T47D (cell line): ENCODE measurements at regions not wholly inside any gene's neighbourhood (a gene's known extent, or its start where the extent isn't known, plus 50 kb on each side); places are given as distances from the start of the nearest gene placed in this dataset.

ENCODE experiments used
- DNase-seq, 2 experiments: peaks; one replicate each; pipeline versions ENCODE4 v3.0.0 to v3.0.0-alpha.2; 2011 to 2012; ENCODE audit warnings: low read depth in 1 of 2, low spot score in 1 of 2
- JUND ChIP-seq: IDR thresholded peaks from 2 replicates; pipeline ENCODE4 v1.6.1; 2012; ENCODE audit warnings: low read depth
- in situ Hi-C: cut with HindIII; loops from 2 replicates; pipeline ENCODE4 v1.10.0; 2016; ENCODE audit warnings: low sequenced_read_pairs, low pct_unique_long_range_greater_than_20kb

DNA sequence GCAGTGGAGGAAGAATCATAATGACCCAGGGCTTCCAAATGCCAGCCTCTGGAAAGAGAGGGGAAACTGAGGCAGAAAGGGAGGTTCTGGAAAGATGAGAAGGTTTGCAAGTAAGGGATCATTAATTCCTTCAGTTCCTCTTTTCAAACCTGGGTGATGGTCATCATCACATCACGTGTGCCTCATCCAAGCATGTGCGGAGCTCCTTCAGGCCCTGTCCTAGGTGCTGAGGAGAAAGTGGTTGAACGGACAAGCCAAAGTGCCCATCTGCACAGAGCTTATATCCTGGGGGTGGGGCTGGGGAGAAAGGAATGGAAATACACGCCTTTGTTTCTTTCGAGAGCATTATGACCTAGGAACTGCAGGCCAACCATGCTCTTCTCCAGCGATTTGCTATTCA lies 60.2 kb upstream of the AFF3 start:
- in situ Hi-C loops: no loop called here
- no peak for TF ChIP-seq JUND
- DNase-seq: no peak

DNA sequence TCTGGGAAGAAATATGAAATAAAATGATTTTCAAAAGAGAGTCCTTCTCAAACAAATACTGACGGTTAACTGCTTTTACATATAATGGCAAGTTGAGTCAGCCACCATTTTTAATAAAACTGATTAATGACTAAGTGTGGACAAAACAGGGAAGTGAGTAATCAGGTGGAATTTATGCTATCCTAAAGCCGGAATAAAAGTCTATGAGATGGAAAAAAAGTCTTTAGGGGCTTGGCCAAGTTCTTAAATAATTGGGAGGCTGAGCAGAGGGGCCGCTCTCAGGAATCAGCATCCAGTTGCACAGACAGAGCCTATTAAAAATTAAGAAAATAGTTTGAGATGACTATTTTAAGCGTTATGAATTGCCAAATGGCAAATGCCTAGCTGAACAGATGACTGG lies 58.6 kb upstream of the AFF3 start:
- in situ Hi-C loops: no loop called here
- TF ChIP-seq JUND: no peak
- no peak for DNase-seq

DNA sequence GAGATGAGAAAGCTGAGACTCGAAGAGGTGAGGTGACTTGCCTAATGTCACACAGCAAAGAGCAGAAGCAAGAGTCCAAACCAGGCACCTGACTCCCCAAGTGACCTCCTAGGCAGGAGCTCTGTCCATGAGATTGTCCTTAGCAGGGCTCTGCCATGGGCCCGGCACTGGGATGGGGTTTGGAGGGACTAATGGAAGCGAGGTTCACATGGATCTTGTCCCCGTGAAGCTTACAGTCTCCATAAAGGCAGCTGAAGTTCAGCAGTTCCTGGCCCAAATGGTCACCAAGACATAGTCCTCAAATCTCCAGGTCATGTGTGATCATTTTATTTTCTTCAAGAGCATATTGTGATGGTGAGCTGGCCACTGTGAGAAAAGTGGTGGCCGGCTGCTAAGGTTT lies 57.0 kb upstream of the AFF3 start:
- no peak for TF ChIP-seq JUND
- in situ Hi-C loops: no loop called here
- no peak for DNase-seq

DNA sequence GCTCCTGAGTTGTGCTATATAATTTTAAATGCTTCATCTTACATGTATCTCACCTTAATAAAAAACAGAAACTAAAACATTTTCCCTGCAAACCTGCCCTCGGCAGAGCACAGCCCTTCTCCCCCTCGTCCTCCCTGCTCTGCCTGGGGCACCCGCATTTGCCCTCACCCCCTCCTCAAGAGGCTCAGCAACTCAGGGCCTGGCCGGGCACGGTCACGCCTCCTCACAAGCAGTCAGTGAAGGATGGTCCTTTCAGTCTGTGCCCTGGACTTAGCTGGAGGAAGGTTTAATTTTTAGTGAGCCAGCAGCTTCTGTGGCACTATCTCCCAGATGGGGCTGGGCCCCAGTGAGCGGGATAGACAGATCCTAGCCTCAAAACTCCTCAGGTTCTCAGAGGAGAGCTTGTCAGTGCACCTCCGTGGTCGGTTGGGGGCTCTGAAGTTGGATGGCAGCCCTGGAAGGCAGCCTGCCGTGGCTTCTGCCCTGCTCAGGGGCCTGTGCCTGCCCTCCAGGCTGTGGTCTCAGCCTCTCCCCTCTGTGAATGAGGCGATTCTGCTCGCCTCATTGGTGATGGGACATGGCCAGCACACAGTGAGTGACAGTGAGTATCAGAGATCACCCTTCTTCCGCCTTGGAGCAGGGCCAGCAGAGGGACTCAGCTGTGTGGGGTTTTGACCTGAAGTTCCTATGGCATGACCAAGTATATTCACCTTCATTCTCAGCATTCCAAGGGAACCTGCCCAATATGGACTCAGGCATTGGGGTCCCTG lies 56.3 kb upstream of the AFF3 start:
- DNase-seq: no peak
- no peak for TF ChIP-seq JUND
- in situ Hi-C loops: no loop called here

DNA sequence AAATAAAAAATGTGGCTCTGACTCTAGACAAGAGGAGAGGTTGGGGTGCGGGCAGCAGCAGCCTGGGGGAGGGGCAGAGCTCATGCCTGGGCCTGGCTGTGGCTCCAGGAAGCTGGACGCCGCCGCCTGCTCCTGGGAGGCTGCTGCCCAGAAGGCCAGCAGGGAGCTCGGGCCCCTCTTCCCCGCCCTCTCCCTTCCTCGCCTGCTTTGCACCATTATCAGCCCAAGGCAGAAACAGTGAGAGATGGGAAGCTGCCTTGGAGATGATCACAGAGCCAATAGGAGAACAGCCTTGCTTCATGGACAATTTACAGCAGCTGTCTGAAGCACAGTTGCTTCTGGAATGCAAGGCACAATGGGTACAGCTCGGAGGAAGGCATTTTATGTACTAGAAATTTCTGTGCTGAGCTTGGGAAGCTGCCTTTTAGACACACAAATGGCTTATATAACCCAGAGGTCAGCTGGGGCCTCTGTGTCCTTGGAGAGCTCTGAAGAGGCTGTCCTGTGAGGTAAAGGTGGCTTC lies 55.3 kb upstream of the AFF3 start:
- TF ChIP-seq JUND: no peak
- no peak for DNase-seq
- in situ Hi-C loops: no loop called here

DNA sequence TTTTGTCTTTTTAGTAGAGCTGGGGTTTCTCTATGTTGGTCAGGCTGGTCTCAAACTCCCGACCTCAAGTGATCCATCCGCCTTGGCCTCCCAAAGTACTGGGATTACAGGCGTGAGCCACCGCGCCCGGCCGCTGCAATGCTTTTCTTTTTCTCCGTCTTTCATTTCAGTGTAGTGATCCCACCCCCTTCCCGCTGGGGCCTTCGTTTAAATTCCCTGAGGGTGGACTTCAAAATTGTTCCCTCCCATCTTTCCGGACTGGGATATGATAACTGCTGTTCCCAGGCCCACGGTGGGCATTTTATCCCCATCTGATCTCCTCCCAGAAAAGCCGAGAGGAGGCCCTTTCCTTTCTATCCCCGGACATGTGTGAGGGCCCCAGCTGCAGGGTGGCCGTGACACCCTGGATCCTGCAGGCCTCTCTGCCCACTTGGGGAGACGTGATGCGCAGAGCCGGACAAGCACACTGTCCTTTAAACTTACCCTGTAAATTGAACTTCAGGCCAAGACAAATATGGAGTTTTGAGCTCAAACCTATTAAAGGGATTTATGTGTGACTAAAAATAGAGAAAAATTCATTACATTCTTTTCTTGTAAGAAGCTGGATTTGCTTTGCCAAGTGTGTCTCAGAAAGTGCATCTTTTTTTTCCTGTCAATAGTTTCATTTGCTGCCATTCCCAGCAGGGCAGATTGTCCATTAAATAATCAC lies 54.5 kb upstream of the AFF3 start:
- no peak for DNase-seq
- no peak for TF ChIP-seq JUND
- in situ Hi-C loops: no loop called here

DNA sequence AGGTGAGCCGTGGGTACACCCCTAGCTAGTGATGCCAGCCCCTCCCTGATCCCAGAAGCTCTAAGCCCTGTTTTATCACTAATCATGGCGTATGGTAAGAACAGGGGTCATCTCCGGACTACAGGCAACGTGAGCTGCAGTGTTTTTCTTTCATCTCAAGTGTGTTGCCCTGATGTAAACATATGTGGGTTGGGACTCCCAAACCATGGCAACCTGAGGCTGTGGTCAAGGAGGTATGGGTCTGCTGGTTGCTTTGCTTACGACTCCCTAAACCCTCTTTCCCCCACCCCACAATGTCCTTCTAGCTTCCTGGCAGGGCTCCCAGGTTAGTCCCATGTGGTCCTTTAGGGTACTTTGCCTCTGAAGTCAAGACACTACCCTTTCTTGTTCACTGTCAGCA lies 53.6 kb upstream of the AFF3 start:
- in situ Hi-C loops: no loop called here
- TF ChIP-seq JUND: no peak
- no peak for DNase-seq

DNA sequence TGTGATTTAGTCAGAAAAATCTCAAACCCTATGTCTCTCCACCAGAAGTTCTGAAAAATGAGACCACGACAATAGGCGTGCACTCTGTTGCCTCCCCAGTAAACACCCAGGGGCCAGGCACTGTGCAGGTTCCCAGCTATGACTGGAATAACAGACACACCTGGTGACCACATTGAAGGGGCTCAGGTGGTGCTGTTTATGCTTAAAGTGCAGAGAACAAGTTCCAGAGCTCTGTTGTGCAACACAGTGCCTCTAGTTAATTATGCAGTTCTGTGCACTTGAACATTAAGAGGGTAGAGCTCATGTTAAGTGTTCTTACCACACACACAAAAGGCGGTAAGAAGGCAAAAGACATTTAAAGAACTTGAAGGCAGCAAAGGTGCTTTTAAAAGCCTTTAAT lies 52.6 kb upstream of the AFF3 start:
- no peak for DNase-seq
- in situ Hi-C loops: no loop called here
- no peak for TF ChIP-seq JUND

DNA sequence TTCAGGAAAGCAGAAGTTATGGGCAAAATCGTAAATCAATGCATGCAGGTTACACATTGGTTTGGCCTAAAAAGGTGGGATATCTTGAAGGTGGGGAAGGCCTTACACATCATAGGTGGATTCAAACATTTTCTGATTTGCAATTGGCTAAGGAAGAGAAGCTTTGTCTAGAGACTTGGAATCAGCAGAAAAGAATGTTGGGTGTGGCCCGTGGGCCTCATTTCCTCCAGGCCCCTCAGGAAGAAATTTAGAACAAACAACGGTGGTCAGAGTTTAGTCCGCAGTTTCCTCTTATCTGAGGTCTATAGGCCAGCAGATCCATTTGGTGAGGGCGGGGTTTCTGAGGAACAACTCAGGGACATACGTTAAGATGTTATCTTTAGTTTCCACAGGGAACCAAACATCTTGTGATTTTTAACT lies 50.9 kb upstream of the AFF3 start:
- in situ Hi-C loops: no loop called here
- no peak for DNase-seq
- no peak for TF ChIP-seq JUND

DNA sequence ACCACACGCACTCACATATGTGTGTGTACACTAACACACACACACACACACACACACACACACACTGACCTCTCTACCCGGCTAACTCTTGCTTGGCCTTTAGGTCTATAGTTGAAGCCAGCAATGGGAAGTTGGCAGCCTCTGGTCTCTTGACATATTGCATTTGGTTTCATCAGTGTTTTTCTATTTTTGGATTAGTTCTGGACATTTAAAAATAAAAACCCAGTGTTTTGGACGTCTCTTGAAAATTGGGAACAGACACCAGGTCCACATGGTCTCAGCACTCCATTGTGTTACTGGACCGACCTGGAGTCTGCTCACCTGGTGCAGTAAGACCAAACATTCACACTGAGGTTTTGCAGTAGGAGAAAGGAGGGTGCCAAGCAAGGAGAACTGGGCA lies 50.4 kb upstream of the AFF3 start:
- no peak for DNase-seq
- no peak for TF ChIP-seq JUND
- in situ Hi-C loops: no loop called here

DNA sequence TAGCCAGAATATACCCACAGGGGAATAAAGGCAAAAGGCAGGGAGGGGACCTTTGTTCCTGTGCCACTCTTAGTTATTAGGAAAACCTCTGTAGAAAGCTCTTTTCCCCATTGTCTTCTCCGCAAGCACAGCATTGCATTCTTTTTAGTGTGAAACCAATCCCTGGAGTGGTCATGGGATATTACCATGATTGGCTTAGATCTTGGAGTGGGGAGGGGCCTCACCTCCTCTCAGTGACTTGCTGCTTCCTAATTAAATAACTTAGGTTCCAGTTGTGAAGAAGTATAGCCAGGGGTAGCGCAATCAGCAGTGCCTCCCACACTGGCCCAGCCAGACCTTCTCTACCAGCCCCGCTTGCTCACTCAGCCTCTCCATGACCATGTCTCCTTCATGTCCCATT lies 49.9 kb upstream of the AFF3 start:
- in situ Hi-C loops: no loop called here
- DNase-seq: no peak
- TF ChIP-seq JUND: no peak
